HG02938 (cell line): ENCODE measurements at regions not wholly inside any gene's neighbourhood (a gene's known extent, or its start where the extent isn't known, plus 50 kb on each side); places are given as distances from the start of the nearest gene placed in this dataset.

Experiments used
- ATAC-seq: cut with Tn5 transposase; IDR thresholded peaks from one replicate; pipeline ENCODE4 v1.9.1; 2021; ENCODE audit warnings: mild to moderate bottlenecking, moderate library complexity; ENCODE audit not compliant: unreplicated experiment

GRCh38 chr11:122355968-122356367 is 240.0 kb upstream of the BLID start:
- ATAC-seq, result no peak

GRCh38 chr11:122354025-122354697 is 238.1 kb upstream of the BLID start:
- no peak for ATAC-seq

- no peak for ATAC-seq
Measured at GRCh38 chr11:122353561-122353960, 237.5 kb upstream of the BLID start.

GRCh38 chr11:122348659-122349409 is 232.8 kb upstream of the BLID start:
- ATAC-seq, result no peak

DNA sequence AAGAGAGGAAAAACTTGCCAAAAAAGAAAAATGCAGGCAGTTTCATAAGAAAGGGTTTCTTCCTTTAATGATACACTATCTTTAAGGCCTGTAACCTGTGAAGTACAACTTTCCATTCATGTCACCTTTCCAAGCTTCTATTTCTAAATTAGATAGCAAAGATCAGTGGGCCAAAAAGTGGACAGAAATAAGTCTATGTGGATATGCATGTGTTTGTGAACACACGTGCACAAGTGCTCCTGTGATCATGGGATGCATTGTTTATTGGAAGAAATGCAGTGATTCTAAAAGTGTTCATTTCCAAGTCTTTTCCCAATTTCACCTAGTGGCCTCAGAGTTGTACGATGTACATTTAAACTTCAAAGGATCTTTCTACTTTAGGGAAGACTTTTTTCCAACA is 230.0 kb upstream of the BLID start:
- no peak for ATAC-seq

DNA sequence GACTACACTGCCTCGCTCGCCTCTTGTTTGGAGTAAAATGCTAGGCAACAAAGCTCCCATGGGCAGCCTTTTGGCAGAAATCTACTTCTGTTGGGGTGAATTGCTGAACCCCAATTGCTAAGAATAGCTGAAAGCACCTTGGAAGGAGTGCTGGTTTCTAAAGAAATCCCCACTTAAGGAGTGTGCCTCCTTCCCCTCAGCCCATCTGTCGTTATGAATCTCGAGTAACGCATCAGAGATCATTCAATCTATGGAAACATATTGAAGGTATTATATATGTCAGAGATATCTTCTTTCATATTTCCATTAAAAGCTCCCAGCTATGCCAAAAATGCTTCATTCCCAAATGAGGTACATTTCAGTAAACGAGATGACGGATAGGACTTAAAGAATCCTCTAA is 229.6 kb upstream of the BLID start:
- ATAC-seq, result no peak

DNA sequence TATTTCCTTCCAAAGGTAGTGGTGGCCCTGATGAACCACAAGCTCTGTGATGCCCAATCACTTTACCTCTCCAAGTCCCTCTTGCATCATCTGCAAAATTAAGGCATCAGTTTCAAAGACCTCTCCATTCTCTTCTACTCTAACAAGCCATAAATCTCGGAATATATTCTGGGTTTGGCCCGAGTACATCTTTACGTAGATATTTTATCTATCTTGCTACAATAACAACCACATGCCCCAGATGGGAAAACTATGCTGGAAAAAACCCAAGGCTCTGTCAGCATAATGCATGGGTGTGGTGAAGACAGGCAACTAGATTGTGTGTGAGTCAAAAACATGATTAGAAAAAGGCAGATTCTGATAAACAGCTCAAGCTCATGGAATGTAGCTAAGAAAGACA is 228.2 kb upstream of the BLID start:
- ATAC-seq, result no peak

DNA sequence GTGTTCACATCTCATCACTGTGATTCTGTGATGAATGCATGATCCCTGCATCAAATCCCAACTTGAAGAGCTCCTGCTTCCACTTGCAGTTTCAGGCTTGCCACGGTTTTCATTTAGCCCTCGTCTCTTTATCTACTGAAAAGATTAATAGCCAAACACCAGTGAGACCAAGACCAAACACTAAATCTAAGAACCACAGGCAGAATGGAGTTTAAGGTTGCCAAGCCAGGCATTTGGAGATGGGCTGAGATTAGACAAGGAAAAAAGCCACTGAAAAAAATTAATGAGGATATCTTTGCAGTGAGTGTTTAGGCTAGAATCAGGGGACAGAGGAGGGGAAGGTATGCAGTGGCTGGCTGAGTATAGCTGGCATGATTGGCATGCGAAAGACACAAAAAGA is 227.2 kb upstream of the BLID start:
- no peak for ATAC-seq

DNA sequence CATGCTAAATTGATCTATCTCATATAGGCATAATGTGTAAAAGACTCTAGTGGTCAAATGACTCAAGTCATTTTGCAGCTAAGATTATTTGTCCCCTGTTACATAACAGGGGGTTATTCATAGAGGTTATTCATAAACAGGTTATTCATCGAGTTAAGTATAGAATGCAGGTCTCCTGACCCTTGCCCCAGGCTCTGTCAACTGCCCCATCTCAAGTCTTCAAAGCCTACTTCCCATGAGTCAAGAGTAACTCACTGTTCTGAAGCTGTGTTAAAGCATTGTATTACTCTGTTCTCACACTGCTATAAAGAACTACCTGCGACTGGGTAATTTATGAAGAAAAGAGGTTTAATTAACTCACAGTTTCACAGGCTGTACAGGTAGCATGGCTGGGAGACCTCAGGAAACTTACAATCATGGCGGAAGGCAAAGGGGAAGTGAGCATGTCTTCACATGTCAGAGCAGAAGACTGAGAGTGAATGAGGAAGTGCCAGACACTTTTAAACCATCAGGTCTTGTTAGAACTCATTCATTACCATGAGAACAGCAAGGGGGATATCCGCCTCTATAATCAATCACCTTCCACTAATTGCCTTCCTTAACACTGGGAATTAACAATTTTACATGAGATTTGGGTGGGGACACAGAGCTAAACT is 226.2 kb upstream of the BLID start:
- ATAC-seq, result no peak

DNA sequence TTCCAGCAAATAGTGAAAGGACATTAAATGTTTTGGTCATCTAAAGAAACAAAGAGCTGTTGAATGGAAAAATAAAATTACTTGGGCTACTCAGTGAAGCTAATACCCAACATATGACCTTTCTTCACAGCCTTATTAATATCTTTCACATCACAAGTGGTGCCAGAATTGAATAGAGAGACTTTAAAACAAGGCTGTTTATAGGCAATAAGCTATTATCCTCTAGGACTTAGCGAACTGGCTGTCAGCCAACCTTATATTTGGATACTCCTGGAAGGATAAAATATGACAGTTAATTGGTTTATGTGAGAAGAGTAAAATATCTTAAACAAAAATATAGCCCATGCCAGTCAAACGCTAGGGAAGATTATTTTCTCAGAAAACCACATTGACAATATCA is 225.5 kb upstream of the BLID start:
- no peak for ATAC-seq

GRCh38 chr11:122340607-122341290 is 224.7 kb upstream of the BLID start:
- no peak for ATAC-seq

DNA sequence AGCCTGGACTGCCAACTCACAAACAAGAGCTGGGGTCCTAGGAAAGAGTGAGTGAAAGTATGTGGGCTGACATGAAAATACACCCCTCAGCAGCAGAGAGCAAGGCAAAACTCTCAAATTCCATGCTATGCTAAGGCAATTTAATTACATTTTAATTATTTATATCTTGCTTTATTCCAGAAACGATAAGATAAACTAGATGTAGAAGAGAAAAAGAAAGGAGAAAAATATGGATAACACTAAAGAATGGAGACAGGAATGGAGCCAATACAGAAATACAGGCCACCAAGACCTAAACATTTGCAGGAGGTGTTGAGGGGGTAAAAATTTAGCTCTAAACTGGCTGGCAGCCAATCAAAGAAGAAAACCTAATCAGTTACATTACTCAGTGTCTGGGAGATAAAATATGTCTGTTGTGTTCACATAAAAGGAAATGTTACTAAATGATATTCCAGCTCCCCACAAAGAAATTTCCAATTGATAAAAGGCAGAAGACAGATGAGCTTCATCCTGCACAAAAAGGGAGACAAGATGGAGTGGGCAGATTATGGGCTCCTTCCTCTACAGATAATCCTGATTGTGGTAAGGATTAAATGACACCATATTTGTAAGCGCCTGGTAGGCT is 223.5 kb upstream of the BLID start:
- ATAC-seq, result no peak

DNA sequence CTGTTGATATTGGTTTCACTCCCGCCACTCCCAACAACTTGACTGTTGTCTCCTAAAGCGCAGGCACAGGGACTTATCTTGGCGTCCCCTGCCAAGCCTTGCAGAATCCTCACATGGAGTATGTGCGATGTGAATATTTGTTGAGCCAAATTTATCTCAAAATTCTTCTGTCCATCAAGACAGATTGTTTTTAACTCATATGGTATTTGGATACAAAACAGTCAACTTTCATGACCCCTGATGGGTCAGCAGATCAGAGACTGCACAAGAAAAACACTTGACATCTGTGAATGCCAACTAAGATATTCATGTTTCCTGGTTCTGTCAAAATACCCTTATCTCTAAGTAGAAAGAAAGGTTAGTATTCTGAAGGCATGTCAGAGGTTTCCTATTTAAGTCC is 221.7 kb upstream of the BLID start:
- ATAC-seq, result no peak

GRCh38 chr11:122337241-122337640 is 221.2 kb upstream of the BLID start:
- no peak for ATAC-seq

DNA sequence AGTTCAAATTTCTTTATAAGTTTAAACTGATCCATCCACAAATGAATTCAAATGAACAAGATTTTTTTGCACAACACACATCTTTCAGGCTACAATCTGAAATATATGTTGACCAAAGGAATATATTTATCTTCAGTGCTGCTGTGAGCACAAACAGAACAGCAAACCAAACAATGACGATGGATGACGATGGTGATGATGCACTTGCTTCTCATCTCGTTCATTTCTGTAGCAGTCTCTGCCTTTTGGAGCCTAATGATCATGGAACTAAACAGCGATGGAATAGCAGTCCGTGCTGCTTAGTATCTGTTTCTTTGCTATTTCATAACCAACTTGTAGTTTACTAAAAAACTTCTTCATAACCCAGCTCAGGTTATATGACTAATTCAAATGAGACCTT is 220.7 kb upstream of the BLID start:
- ATAC-seq, result no peak

- no peak for ATAC-seq
Measured at GRCh38 chr11:122334546-122335339, 218.7 kb upstream of the BLID start.

GRCh38 chr11:122333467-122333866 is 217.5 kb upstream of the BLID start:
- ATAC-seq, result no peak

GRCh38 chr11:122331079-122331478 is 215.1 kb upstream of the BLID start:
- ATAC-seq, result no peak

- no peak for ATAC-seq
Measured at GRCh38 chr11:122330279-122330965, 214.4 kb upstream of the BLID start.

- no peak for ATAC-seq
Measured at GRCh38 chr11:122327528-122327927, 211.5 kb upstream of the BLID start.
